Muscle of leg (tissue), 3 donors: ENCODE measurements at regions not wholly inside any gene's neighbourhood (a gene's known extent, or its start where the extent isn't known, plus 50 kb on each side); places are given as distances from the start of the nearest gene placed in this dataset.
A peak's percentile ranks its signal among the peaks of the same experiment; 100 is the strongest.

Experiments used
- DNase-seq: peaks from one replicate; pipeline ENCODE4 v3.0.0; 2013
- H3K27ac ChIP-seq: one replicate; pipeline ENCODE4 v1.5.1; 2013; ENCODE audit warnings: mild to moderate bottlenecking, low read length, control low read depth
- H3K27me3 ChIP-seq: one replicate; pipeline ENCODE4 v1.6.1; 2013; ENCODE audit warnings: low read length; ENCODE audit not compliant: control insufficient read depth, insufficient read depth
- H3K36me3 ChIP-seq: one replicate; pipeline ENCODE4 v1.6.1; 2013; ENCODE audit warnings: low read length; ENCODE audit not compliant: control insufficient read depth, insufficient read depth
- H3K4me1 ChIP-seq: one replicate; pipeline ENCODE4 v1.6.1; 2013; ENCODE audit warnings: low read length; ENCODE audit not compliant: control insufficient read depth, insufficient read depth
- H3K4me3 ChIP-seq: one replicate; pipeline ENCODE4 v1.5.1; 2013; ENCODE audit warnings: low read length, control low read depth
- H3K9me3 ChIP-seq: replicated peaks from 2 replicates; pipeline ENCODE4 v1.6.1; 2013; ENCODE audit warnings: low read depth, low read length; ENCODE audit not compliant: control insufficient read depth
- WGBS: methylation state at CpG from one replicate; pipeline ENCODE4 v1.1.5; 2013; ENCODE audit warnings: missing lambda C conversion rate; ENCODE audit not compliant: insufficient coverage; 5-methylcytosine and 5-hydroxymethylcytosine counted together

- no peaks in the 10 kb centered on the region for H3K9me3 ChIP-seq
- no peaks in the 10 kb centered on the region for H3K27me3 ChIP-seq
- no CpG with 5 or more reads among the region's 5 CpGs for WGBS
- no peaks in the 10 kb centered on the region for H3K4me1 ChIP-seq
- no peak overlapping the region for H3K27ac ChIP-seq
- H3K36me3 ChIP-seq: no peaks in the 10 kb centered on the region
- no peak overlapping the region for H3K4me3 ChIP-seq
- DNase-seq: no peak
Observed at GRCh38 chr1:68600049-68600661, 103.3 kb upstream of the DEPDC1 start.

GRCh38 chr1:68608289-68608688, 111.4 kb upstream of the DEPDC1 start:
- 92% methylated on average over 2 of the region's 3 CpGs for WGBS
- no peaks in the 10 kb centered on the region for H3K27me3 ChIP-seq
- no peak overlapping the region for H3K4me3 ChIP-seq
- no peaks in the 10 kb centered on the region for H3K36me3 ChIP-seq
- no peak overlapping the region for H3K27ac ChIP-seq
- DNase-seq: no peak
- no peaks in the 10 kb centered on the region for H3K9me3 ChIP-seq
- no peaks in the 10 kb centered on the region for H3K4me1 ChIP-seq

GRCh38 chr1:68615312-68615711, 118.4 kb upstream of the DEPDC1 start:
- 91% methylated on average over 2 of the region's 4 CpGs for WGBS
- no peak overlapping the region for H3K27ac ChIP-seq
- no peaks in the 10 kb centered on the region for H3K36me3 ChIP-seq
- H3K4me1 ChIP-seq: no peaks in the 10 kb centered on the region
- H3K27me3 ChIP-seq: no peaks in the 10 kb centered on the region
- no peak for DNase-seq
- peaks cover 2% of the 10 kb centered on the region for H3K9me3 ChIP-seq
- H3K4me3 ChIP-seq: no peak overlapping the region

DNA sequence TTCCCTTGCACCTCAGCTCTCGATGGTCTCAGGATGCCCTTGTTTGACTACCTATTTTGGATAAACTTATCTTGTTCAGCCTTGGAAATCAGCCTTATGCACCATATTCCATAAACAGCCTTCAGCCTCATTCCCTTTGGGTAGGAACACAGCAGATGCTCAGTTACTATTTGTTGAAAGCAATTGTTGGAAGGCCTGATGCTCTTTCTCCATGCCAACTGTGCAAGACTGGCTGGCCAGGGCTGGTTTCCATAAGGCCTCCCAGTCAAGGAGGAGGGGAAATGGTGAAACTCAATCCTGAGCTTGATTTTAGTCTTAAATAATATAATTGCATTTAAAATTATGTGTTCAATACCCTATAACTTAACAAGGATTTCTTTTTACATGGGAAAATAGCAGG, 121.1 kb upstream of the DEPDC1 start:
- 83% methylated on average over 1 of the region's 1 CpG for WGBS
- no peaks in the 10 kb centered on the region for H3K27me3 ChIP-seq
- no peaks in the 10 kb centered on the region for H3K4me1 ChIP-seq
- H3K4me3 ChIP-seq: no peak overlapping the region
- no peaks in the 10 kb centered on the region for H3K36me3 ChIP-seq
- no peak for DNase-seq
- H3K9me3 ChIP-seq: peaks cover 7% of the 10 kb centered on the region
- H3K27ac ChIP-seq: no peak overlapping the region

- H3K27ac ChIP-seq: no peak overlapping the region
- 92% methylated on average over 1 of the region's 1 CpG for WGBS
- no peak overlapping the region for H3K4me3 ChIP-seq
- H3K27me3 ChIP-seq: no peaks in the 10 kb centered on the region
- no peaks in the 10 kb centered on the region for H3K4me1 ChIP-seq
- H3K9me3 ChIP-seq: peaks cover 7% of the 10 kb centered on the region
- no peaks in the 10 kb centered on the region for H3K36me3 ChIP-seq
- DNase-seq: no peak
Observed at GRCh38 chr1:68620571-68620970, 123.7 kb upstream of the DEPDC1 start.

DNA sequence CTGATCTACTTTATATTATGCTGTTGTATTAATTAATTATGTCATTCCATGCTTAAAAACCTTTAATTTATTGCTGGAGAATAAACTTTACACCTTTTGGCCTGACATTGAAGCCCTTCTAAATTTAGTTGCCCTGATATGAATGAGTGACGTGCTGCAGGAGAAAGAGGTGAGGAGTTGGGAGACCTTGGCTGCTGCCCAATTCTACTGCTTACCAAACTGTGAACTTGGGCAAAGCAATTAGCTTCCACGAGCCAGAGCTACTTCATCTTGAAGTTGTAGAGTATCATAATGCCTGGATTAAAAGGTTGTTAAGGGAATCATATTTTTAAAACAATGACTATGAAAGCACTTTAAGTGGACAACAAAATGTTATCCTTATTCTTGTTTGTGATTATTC, 126.8 kb upstream of the DEPDC1 start:
- Histone ChIP-seq H3K9me3 (peaks cover 7% of the 10 kb centered on the region), H3K4me1 (no peaks in the 10 kb centered on the region), H3K27ac (no peak overlapping the region), H3K4me3 (no peak overlapping the region), H3K36me3 (no peaks in the 10 kb centered on the region), H3K27me3 (no peaks in the 10 kb centered on the region)
- no peak for DNase-seq
- no CpG with 5 or more reads among the region's 2 CpGs for WGBS

- Histone ChIP-seq H3K36me3 (no peaks in the 10 kb centered on the region), H3K4me1 (no peaks in the 10 kb centered on the region), H3K27ac (no peak overlapping the region), H3K27me3 (no peaks in the 10 kb centered on the region), H3K4me3 (no peak overlapping the region), H3K9me3 (peaks cover 7% of the 10 kb centered on the region)
- no peak for DNase-seq
- WGBS: no CpG with 5 or more reads among the region's 3 CpGs
Observed at GRCh38 chr1:68624233-68624632, 127.4 kb upstream of the DEPDC1 start.

GRCh38 chr1:68625624-68626023, 128.7 kb upstream of the DEPDC1 start:
- H3K4me3 ChIP-seq: no peak overlapping the region
- no peak for DNase-seq
- H3K9me3 ChIP-seq: peaks cover 1% of the 10 kb centered on the region
- no peak overlapping the region for H3K27ac ChIP-seq
- WGBS: no CpG with 5 or more reads among the region's 1 CpG
- no peaks in the 10 kb centered on the region for H3K27me3 ChIP-seq
- H3K36me3 ChIP-seq: no peaks in the 10 kb centered on the region
- H3K4me1 ChIP-seq: no peaks in the 10 kb centered on the region

DNA sequence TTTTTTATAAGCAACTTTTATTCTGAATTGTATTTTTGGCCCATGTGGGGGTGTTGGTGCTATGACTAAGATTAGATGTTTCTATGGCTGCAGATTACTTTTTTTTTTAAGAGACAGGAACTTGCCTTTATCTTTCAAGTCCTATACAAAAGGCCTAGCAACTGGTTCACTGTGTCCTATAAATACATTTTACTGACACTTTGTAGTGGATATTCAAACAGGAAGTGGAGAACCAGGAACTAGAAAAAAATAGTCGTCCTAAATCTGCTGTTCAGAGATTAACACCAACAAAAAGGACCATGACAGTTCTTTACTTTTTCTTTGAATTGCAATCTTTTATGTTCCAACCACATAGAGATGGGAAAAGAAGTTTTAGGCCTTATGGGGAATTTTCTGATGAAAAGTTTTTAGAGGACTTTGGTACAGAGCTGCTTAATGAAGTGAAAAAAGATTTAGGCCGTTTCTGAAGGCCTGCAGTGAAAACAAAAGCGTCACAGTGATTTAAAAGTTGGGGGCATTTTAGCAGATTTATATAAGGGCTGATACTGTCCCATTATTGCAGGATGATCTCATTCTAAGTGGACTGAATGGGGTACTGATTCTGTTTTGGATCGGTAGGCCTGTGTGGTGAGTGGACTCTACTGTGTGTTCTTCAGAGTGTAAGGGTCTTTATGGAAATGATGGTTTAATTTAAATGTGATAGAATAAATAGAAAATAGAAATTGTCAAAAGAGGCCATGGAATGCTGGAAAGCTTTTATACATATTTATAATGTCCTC, 136.4 kb upstream of the DEPDC1 start:
- WGBS: 66% methylated on average over 3 of the region's 4 CpGs
- H3K4me3 ChIP-seq: no peak overlapping the region
- peak; percentile 3 for DNase-seq
- H3K36me3 ChIP-seq: no peaks in the 10 kb centered on the region
- no peak overlapping the region for H3K27ac ChIP-seq
- H3K9me3 ChIP-seq: no peaks in the 10 kb centered on the region
- H3K4me1 ChIP-seq: no peaks in the 10 kb centered on the region
- no peaks in the 10 kb centered on the region for H3K27me3 ChIP-seq

DNA sequence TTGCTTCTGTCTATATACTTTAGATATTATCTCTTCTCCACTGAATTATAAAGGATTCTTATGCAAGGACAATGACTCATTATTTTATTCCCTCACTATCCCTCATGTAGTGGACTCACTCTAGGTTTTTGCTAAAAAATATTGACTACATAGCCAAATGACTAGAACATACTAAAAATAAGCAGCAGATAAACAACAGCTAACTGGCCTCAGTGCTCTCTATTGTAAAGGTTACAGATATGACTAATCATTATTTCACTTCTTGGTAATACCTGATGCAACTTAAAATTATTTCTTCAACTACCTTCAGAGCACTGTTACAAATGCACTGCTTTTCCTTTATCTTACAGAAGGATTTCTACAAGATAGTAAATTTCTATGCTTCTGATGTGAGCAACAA, 147.6 kb upstream of the DEPDC1 start:
- DNase-seq: no peak
- Histone ChIP-seq H3K27me3 (no peaks in the 10 kb centered on the region), H3K4me3 (no peak overlapping the region), H3K4me1 (no peaks in the 10 kb centered on the region), H3K36me3 (no peaks in the 10 kb centered on the region), H3K27ac (no peak overlapping the region), H3K9me3 (no peaks in the 10 kb centered on the region)
